Testis (tissue), 2 donors: ENCODE measurements at regions not wholly inside any gene's neighbourhood (a gene's known extent, or its start where the extent isn't known, plus 50 kb on each side); places are given as distances from the start of the nearest gene placed in this dataset.
"Not testable (repeated sequence)": the region's sequence is repeated elsewhere in the genome, so short reads cannot be mapped to it uniquely, and the experiment has no call there.

ENCODE experiments used
- DNase-seq: peaks from one replicate; pipeline ENCODE4 v3.0.0-alpha.2; 2019
- H3K27ac ChIP-seq, 2 donors: fragments of 200-600 bp; sonication (generic); one replicate each; pipeline ENCODE4 v1.5.1; 2019
- H3K27me3 ChIP-seq: fragments of 200-600 bp; sonication (generic); one replicate; pipeline ENCODE4 v1.5.1; 2019
- H3K36me3 ChIP-seq: fragments of 200-600 bp; sonication (generic); one replicate; pipeline ENCODE4 v1.5.1; 2017; ENCODE audit warnings: low read depth; ENCODE audit errors: missing control alignments
- H3K4me1 ChIP-seq: fragments of 200-600 bp; sonication (generic); one replicate; pipeline ENCODE4 v1.5.1; 2019
- H3K4me3 ChIP-seq, 2 donors: fragments of 200-600 bp; sonication (generic); one replicate each; pipeline ENCODE4 v1.5.1; 2017 to 2019
- H3K9me3 ChIP-seq: fragments of 200-600 bp; sonication (generic); one replicate; pipeline ENCODE4 v1.5.1; 2017
- POLR2A ChIP-seq: fragments of 450-650 bp; IDR thresholded peaks from one replicate; pipeline ENCODE4 v1.6.1; 2017; ENCODE audit warnings: antibody characterized with exemption, mild to moderate bottlenecking, moderate library complexity
- WGBS, 2 donors: methylation state at CpG; one replicate each; pipeline ENCODE4 v1.1.5; 2018; 5-methylcytosine and 5-hydroxymethylcytosine counted together
- intact Hi-C: fragments of 100-400 bp; cut with DNase I; formaldehyde crosslinking; loops from one replicate; pipeline ENCODE4 v1.15.1; 2023; ENCODE audit warnings: low total_unique reads
- TF ChIP-seq, protein P1 (sequence below), 3 experiments: fragments of 450-650 bp in 2 of 3; fragments of 200-600 bp in 1 of 3; sonication (generic) in 1 of 3; IDR thresholded peaks; one replicate each; pipeline ENCODE4 v1.5.1; 2016 to 2019; ENCODE audit warnings: antibody characterized with exemption in 3 of 3, mild to moderate bottlenecking in 2 of 3, moderate library complexity in 1 of 3

DNA sequence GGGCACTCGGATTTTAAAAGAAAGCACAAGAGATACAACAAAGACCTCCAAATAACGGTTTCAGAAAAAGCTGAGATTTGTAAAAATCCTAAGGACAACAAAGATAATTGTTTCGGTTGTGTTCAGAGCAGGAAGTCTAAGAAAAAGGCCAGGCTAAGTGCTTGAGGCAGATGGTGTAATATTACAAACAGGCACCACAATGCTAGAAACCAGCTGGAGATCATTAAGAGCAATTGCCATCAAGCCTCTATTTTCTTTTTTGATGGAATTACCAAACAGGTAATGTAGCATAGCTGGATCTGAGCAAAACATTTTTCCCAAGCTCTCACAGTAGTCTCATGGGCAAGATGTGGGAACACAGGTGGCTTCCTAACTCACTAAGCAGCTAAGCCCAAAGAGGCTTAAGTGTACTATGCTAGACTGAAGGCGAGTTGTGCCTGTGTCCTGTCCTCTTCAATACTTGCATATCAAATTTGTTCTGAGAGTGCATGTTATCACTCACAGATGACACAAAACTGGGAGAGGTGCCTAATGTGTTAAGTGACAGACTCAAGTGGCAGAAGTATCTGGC lies 161.6 kb downstream of the GLUL start:
- Histone ChIP-seq H3K4me3 (no peak overlapping the region), H3K36me3 (no peaks in the 10 kb centered on the region), H3K4me1 (no peaks in the 10 kb centered on the region), H3K27me3 (no peaks in the 10 kb centered on the region), H3K27ac (no peak overlapping the region), H3K9me3 (no peaks in the 10 kb centered on the region)
- intact Hi-C loops: no loop called here
- TF ChIP-seq POLR2A: no peak
- WGBS, 2 donors: 62 to 67% methylated on average over 4 of the region's 4 CpGs
- no peak for DNase-seq

GRCh38 chr1:182229451-182229850 lies 162.1 kb downstream of the GLUL start:
- no peaks in the 10 kb centered on the region for H3K36me3 ChIP-seq
- intact Hi-C loops: no loop called here
- WGBS, 2 donors: 83 to 91% methylated on average over 4 of the region's 4 CpGs
- H3K9me3 ChIP-seq: no peaks in the 10 kb centered on the region
- H3K4me3 ChIP-seq: no peak overlapping the region
- TF ChIP-seq POLR2A: no peak
- TF ChIP-seq, protein P1, sequence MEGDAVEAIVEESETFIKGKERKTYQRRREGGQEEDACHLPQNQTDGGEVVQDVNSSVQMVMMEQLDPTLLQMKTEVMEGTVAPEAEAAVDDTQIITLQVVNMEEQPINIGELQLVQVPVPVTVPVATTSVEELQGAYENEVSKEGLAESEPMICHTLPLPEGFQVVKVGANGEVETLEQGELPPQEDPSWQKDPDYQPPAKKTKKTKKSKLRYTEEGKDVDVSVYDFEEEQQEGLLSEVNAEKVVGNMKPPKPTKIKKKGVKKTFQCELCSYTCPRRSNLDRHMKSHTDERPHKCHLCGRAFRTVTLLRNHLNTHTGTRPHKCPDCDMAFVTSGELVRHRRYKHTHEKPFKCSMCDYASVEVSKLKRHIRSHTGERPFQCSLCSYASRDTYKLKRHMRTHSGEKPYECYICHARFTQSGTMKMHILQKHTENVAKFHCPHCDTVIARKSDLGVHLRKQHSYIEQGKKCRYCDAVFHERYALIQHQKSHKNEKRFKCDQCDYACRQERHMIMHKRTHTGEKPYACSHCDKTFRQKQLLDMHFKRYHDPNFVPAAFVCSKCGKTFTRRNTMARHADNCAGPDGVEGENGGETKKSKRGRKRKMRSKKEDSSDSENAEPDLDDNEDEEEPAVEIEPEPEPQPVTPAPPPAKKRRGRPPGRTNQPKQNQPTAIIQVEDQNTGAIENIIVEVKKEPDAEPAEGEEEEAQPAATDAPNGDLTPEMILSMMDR (IDR thresholded peaks at IDR 0.05): no peak
- no peak for DNase-seq
- H3K27me3 ChIP-seq: no peaks in the 10 kb centered on the region
- H3K27ac ChIP-seq: no peak overlapping the region
- H3K4me1 ChIP-seq: no peaks in the 10 kb centered on the region

DNA sequence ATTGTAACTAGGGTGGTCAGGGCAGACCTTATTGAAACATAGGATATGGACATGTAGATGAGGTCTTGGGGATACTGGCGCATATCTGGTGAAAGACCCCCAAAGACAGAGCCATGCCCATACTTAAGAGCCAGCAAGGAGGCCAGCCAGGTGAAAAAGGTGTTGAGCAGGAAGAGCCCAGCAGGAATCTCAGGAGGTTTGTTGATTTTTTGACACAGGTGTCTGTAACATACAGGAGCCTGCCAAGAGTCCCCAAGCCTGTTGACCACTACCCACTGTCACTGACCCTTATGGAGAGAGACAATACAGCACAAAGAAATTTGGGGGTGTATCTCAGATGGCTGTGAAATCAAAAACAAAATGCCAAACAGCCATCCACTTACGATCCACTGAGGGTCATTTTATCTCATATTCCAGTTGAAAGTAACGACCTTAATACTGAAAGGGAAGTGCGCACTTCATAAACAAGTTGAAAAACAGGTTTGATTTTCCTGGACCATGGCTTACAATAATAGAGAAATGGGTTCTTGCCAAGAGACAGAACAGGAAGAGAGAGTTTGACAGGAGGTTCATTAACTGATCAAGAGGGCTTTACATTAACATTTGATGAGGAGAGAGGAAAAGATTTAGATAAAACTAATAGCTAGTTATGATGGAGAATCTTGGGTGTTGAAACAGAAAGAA lies 163.6 kb downstream of the GLUL start:
- intact Hi-C loops: no loop called here
- no peaks in the 10 kb centered on the region for H3K9me3 ChIP-seq
- H3K36me3 ChIP-seq: no peaks in the 10 kb centered on the region
- no peaks in the 10 kb centered on the region for H3K4me1 ChIP-seq
- no peak overlapping the region for H3K4me3 ChIP-seq
- 62 to 72% methylated on average over 4 of the region's 4 CpGs for WGBS, 2 donors
- H3K27ac ChIP-seq: no peak overlapping the region
- no peaks in the 10 kb centered on the region for H3K27me3 ChIP-seq
- TF ChIP-seq POLR2A: no peak
- TF ChIP-seq, protein P1 (IDR thresholded peaks at IDR 0.05): no peak
- DNase-seq: no peak

GRCh38 chr1:182226618-182227017 lies 165.0 kb downstream of the GLUL start:
- intact Hi-C loops: no loop called here

GRCh38 chr1:182225755-182226154 lies 164.2 kb upstream of the ZNF648 start:
- WGBS, 2 donors: 63 to 75% methylated on average over 3 of the region's 3 CpGs
- H3K9me3 ChIP-seq, H3K27ac ChIP-seq, H3K36me3 ChIP-seq, H3K27me3 ChIP-seq, intact Hi-C loops, H3K4me3 ChIP-seq, DNase-seq, H3K4me1 ChIP-seq: not testable (repeated sequence)

More at GRCh38 chr1:182226618-182227017, 165.0 kb downstream of the GLUL start:
- Histone ChIP-seq H3K9me3 (no peaks in the 10 kb centered on the region), H3K36me3 (no peaks in the 10 kb centered on the region), H3K27ac (no peak overlapping the region), H3K4me3 (no peak overlapping the region), H3K27me3 (no peaks in the 10 kb centered on the region), H3K4me1 (no peaks in the 10 kb centered on the region)
- TF ChIP-seq, protein P1 (IDR thresholded peaks at IDR 0.05): no peak
- no peak for TF ChIP-seq POLR2A
- no peak for DNase-seq
- WGBS, 2 donors: 94 to 97% methylated on average over 2 of the region's 2 CpGs

DNA sequence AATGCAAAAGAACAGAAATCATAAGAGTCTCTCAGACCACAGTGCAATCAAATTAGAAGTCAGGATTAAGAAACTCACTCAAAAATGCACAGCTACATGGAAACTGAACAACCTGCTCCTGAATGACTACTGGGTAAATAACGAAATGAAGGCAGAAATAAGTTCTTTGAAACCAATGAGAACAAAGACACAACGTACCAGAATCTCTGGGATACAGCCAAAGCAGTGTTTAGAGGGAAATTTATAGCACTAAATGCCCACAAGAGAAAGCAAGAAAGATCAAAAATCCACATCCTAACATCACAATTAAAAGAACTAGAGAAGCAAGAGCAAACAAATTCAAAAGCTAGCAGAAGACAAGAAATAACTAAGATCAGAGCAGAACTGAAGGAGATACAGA lies 160.5 kb upstream of the ZNF648 start:
- H3K9me3 ChIP-seq, H3K4me1 ChIP-seq, H3K36me3 ChIP-seq, intact Hi-C loops, DNase-seq, H3K27me3 ChIP-seq, H3K4me3 ChIP-seq, H3K27ac ChIP-seq: not testable (repeated sequence)
- 78 to 79% methylated on average over 2 of the region's 2 CpGs for WGBS, 2 donors

GRCh38 chr1:182221367-182221766 lies 159.9 kb upstream of the ZNF648 start:
- H3K27ac ChIP-seq, DNase-seq, H3K4me3 ChIP-seq, H3K27me3 ChIP-seq, H3K9me3 ChIP-seq, H3K4me1 ChIP-seq, intact Hi-C loops, H3K36me3 ChIP-seq: not testable (repeated sequence)
- 91 to 100% methylated on average over 1 of the region's 1 CpG for WGBS, 2 donors
